ENCODE measurements at regions not wholly inside any gene's neighbourhood (a gene's known extent, or its start where the extent isn't known, plus 50 kb on each side); places are given as distances from the start of the nearest gene placed in this dataset.

- no peak for TF ChIP-seq ZNF416 (tag by site-specific recombination; IDR thresholded peaks at IDR 0.05)
- no peak for TF ChIP-seq CTCF (tag by site-specific recombination; IDR thresholded peaks at IDR 0.05)
- TF ChIP-seq KLF7 (tag by site-specific recombination; IDR thresholded peaks at IDR 0.05; ENCODE audit: borderline replicate concordance) = no peak
- no peak for TF ChIP-seq ZNF596 (tag by site-specific recombination; IDR thresholded peaks at IDR 0.05)
Observed at GRCh38 chr18:30858560-30858959, 184.0 kb downstream of the DSC3 start.
